ENCODE measurements at regions not wholly inside any gene's neighbourhood (a gene's known extent, or its start where the extent isn't known, plus 50 kb on each side); places are given as distances from the start of the nearest gene placed in this dataset.

DNA sequence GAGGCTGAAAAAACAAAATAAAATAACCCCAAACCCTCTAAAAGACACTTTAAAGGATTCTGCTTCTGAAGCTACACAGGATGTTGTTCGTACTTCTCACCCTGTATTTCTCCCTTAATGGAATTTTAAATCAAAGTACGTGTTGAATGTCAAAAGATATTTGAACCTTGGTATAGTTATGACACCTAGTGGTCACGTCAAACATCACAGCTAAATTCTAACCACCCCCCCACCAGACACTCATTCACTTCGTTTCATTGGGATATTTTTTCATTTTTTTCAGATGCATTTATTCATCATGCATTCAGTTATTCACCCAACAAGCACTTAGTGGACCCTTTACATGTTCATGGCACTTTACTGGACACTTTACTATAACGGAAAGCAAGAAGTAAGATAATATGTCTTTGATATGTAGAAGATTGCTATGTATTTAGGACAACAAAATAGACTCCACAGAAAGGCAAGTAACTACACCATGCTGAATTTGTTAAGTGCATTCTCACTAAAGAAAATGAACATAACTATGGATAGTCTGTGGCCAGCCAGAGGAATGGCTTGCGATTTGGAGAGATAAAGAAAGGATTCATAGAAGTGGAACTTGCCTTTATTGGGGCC, 62.5 kb upstream of the GPR174 start:
- TF ChIP-seq ZNF549 (tag by site-specific recombination; IDR thresholded peaks at IDR 0.05) = no peak
- TF ChIP-seq, protein P1, sequence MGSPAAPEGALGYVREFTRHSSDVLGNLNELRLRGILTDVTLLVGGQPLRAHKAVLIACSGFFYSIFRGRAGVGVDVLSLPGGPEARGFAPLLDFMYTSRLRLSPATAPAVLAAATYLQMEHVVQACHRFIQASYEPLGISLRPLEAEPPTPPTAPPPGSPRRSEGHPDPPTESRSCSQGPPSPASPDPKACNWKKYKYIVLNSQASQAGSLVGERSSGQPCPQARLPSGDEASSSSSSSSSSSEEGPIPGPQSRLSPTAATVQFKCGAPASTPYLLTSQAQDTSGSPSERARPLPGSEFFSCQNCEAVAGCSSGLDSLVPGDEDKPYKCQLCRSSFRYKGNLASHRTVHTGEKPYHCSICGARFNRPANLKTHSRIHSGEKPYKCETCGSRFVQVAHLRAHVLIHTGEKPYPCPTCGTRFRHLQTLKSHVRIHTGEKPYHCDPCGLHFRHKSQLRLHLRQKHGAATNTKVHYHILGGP (tag by site-specific recombination; IDR thresholded peaks at IDR 0.05) = no peak
- TF ChIP-seq ZNF626 (tag by site-specific recombination; IDR thresholded peaks at IDR 0.05) = no peak
- peak; percentile 96 for TF ChIP-seq SCRT2 (tag by site-specific recombination; IDR thresholded peaks at IDR 0.05)
- peak; percentile 84 for TF ChIP-seq ZNF654 (tag by site-specific recombination; IDR thresholded peaks at IDR 0.05; ENCODE audit: low read depth)
- no peak for TF ChIP-seq ZBTB20 (tag by site-specific recombination; IDR thresholded peaks at IDR 0.05)
- peak; percentile 39 for TF ChIP-seq GFI1B (tag by site-specific recombination; IDR thresholded peaks at IDR 0.05)
- TF ChIP-seq SCRT1 (tag by site-specific recombination; IDR thresholded peaks at IDR 0.05; ENCODE audit: borderline replicate concordance) = peak; percentile 96
- TF ChIP-seq, protein P2, sequence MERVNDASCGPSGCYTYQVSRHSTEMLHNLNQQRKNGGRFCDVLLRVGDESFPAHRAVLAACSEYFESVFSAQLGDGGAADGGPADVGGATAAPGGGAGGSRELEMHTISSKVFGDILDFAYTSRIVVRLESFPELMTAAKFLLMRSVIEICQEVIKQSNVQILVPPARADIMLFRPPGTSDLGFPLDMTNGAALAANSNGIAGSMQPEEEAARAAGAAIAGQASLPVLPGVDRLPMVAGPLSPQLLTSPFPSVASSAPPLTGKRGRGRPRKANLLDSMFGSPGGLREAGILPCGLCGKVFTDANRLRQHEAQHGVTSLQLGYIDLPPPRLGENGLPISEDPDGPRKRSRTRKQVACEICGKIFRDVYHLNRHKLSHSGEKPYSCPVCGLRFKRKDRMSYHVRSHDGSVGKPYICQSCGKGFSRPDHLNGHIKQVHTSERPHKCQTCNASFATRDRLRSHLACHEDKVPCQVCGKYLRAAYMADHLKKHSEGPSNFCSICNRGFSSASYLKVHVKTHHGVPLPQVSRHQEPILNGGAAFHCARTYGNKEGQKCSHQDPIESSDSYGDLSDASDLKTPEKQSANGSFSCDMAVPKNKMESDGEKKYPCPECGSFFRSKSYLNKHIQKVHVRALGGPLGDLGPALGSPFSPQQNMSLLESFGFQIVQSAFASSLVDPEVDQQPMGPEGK (tag by site-specific recombination; IDR thresholded peaks at IDR 0.05) = no peak
- no peak for TF ChIP-seq ZNF433 (tag by site-specific recombination; IDR thresholded peaks at IDR 0.05; ENCODE audit: low read depth)
- Histone ChIP-seq H3K36me3 (ENCODE audit: control insufficient read depth in 2 of 2, insufficient read depth in 1 of 2, low read length in 2 of 2) (no peaks in the 10 kb centered on the region), H3K4me1 (ENCODE audit: control insufficient read depth, insufficient read depth, low read length) (no peaks in the 10 kb centered on the region), H3K9me3 (ENCODE audit: control insufficient read depth, insufficient read depth, low read depth, low read length) (no peaks in the 10 kb centered on the region), H3K27ac (ENCODE audit: extremely low read depth, low read depth, low read length) (no peak overlapping the region), H3K4me3 (ENCODE audit: low read depth, low read length) (no peak overlapping the region)
- POLR2A ChIA-PET = interaction anchor here (0.7 kb wide), 1 partner anchor 10 kb away, joined by 3 read pairs; no protein-coding TSS in a partner anchor
- CTCF ChIA-PET = interaction anchor here (0.5 to 1.9 kb wide), 18 partner anchors 10 to 1600 kb away, joined by 3 to 6 read pairs (median 4); no protein-coding TSS in a partner anchor

DNA sequence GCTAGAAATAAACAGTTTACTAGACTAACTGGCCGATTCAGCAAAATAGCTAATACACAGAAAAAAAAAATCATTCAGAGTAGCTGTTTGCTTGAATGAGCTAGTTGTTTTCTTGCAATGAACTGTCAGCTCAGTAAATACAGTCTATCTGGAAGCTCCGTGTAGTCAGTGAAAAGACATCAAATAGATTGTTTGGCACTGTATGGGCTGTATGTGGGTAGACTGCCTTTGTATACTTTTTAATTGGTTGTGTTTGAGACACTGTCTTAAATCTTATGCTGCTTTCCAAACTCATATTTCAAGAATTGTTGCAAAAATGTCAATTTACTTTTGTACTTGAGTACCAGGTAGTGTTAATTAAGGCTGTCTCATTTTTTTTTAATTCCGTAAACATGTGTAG, 61.6 kb upstream of the GPR174 start:
- CTCF ChIA-PET = interaction anchor here (0.5 to 1.9 kb wide), 4 partner anchors 18 to 1244 kb away, joined by 3 to 6 read pairs (median 4); no protein-coding TSS in a partner anchor
- no peak overlapping the region for H3K4me3 ChIP-seq (ENCODE audit: low read depth, low read length)
- no peaks in the 10 kb centered on the region for H3K36me3 ChIP-seq (ENCODE audit: control insufficient read depth in 2 of 2, insufficient read depth in 1 of 2, low read length in 2 of 2)
- H3K27ac ChIP-seq (ENCODE audit: extremely low read depth, low read depth, low read length) = no peak overlapping the region
- H3K9me3 ChIP-seq (ENCODE audit: control insufficient read depth, insufficient read depth, low read depth, low read length) = no peaks in the 10 kb centered on the region
- no peak for TF ChIP-seq HOXC10 (CRISPR knock-in tag; IDR thresholded peaks at IDR 0.05)
- no peak for TF ChIP-seq ZNF239 (tag by site-specific recombination; IDR thresholded peaks at IDR 0.05)
- no peak for TF ChIP-seq ZFP3 (tag by site-specific recombination; IDR thresholded peaks at IDR 0.05; ENCODE audit: low read depth)
- no peak for TF ChIP-seq ZNF341 (tag by site-specific recombination; IDR thresholded peaks at IDR 0.05; ENCODE audit: low read depth)
- no peak for TF ChIP-seq ZNF121 (tag by site-specific recombination; IDR thresholded peaks at IDR 0.05)
- no peak for TF ChIP-seq ZNF133 (tag by site-specific recombination; IDR thresholded peaks at IDR 0.05)
- TF ChIP-seq ZNF585B (tag by site-specific recombination; IDR thresholded peaks at IDR 0.05) = no peak
- TF ChIP-seq RBAK (tag by site-specific recombination; IDR thresholded peaks at IDR 0.05) = no peak
- TF ChIP-seq ZBTB7A (tag by site-specific recombination; IDR thresholded peaks at IDR 0.05; ENCODE audit: low read depth) = no peak
- TF ChIP-seq, protein P2 (tag by site-specific recombination; IDR thresholded peaks at IDR 0.05) = no peak
- no peak for TF ChIP-seq ZNF560 (tag by site-specific recombination; IDR thresholded peaks at IDR 0.05; ENCODE audit: borderline replicate concordance)
- TF ChIP-seq ZNF433 (tag by site-specific recombination; IDR thresholded peaks at IDR 0.05; ENCODE audit: low read depth) = no peak
- no peak for TF ChIP-seq ZNF140 (tag by site-specific recombination; IDR thresholded peaks at IDR 0.05)
- no peak for TF ChIP-seq ZNF416 (tag by site-specific recombination; IDR thresholded peaks at IDR 0.05)
- no peak for TF ChIP-seq ZBTB17 (tag by site-specific recombination; IDR thresholded peaks at IDR 0.05)
- POLR2A ChIA-PET = no interaction called here
- no peaks in the 10 kb centered on the region for H3K4me1 ChIP-seq (ENCODE audit: control insufficient read depth, insufficient read depth, low read length)

Data from HEK293 (cell line).